MCF 10A (cell line): ENCODE measurements at regions not wholly inside any gene's neighbourhood (a gene's known extent, or its start where the extent isn't known, plus 50 kb on each side); places are given as distances from the start of the nearest gene placed in this dataset.

ENCODE experiments used
- BruUV-seq: library from RNA; stranded (reverse); fragments of 400-500 nt; replicated peaks from 2 replicates; lab custom pipeline; 2021; lab: Mats Ljungman, UMichigan
- CTCF ChIA-PET: fragments of 300-600 bp; sonication (Branson Sonifier 250); formaldehyde crosslinking; extraction: SDS; loops from one replicate; lab custom pipeline; 2021; ENCODE audit warnings: antibody characterized with exemption, inconsistent platforms; lab: Yijun Ruan, JAX
- POLR2A ChIA-PET: fragments of 300-600, 350-650 bp; sonication (Branson Sonifier 250); formaldehyde crosslinking; extraction: SDS; loops from one replicate; lab custom pipeline; 2020; ENCODE audit warnings: antibody characterized with exemption, inconsistent platforms; lab: Yijun Ruan, JAX
- DNase-seq: peaks from one replicate; pipeline ENCODE4 v3.0.0-alpha.2; 2018; ENCODE audit not compliant: unreplicated experiment
- H3K27ac Mint-ChIP-seq: one replicate; pipeline ENCODE4 v1.8.0; 2022; ENCODE audit warnings: mild to moderate bottlenecking, low read depth, mixed read lengths; ENCODE audit not compliant: unreplicated experiment
- H3K27me3 Mint-ChIP-seq: one replicate; pipeline ENCODE4 v1.8.0; 2022; ENCODE audit warnings: mixed read lengths; ENCODE audit not compliant: insufficient read depth, unreplicated experiment
- H3K36me3 Mint-ChIP-seq: one replicate; pipeline ENCODE4 v1.8.0; 2022; ENCODE audit warnings: mild to moderate bottlenecking, moderate library complexity, mixed read lengths; ENCODE audit not compliant: insufficient read depth, unreplicated experiment
- H3K4me1 Mint-ChIP-seq: one replicate; pipeline ENCODE4 v1.8.0; 2022; ENCODE audit warnings: mixed read lengths; ENCODE audit not compliant: insufficient read depth, unreplicated experiment
- H3K4me3 Mint-ChIP-seq: one replicate; pipeline ENCODE4 v1.8.0; 2022; ENCODE audit warnings: mild to moderate bottlenecking, moderate library complexity, mixed read lengths; ENCODE audit not compliant: unreplicated experiment
- H3K9me3 Mint-ChIP-seq: one replicate; pipeline ENCODE4 v1.8.0; 2022; ENCODE audit warnings: mixed read lengths; ENCODE audit not compliant: unreplicated experiment
- intact Hi-C: fragments of 100-400 bp; cut with micrococcal nuclease; formaldehyde crosslinking; loops from 2 replicates; pipeline ENCODE4 v1.14.1; 2022
- TF ChIP-seq, protein P1 (sequence below): fragments of 200-600 bp; IDR thresholded peaks from one replicate; pipeline ENCODE4 v1.8.0; 2022; ENCODE audit warnings: antibody characterized with exemption, mild to moderate bottlenecking; ENCODE audit not compliant: unreplicated experiment

DNA sequence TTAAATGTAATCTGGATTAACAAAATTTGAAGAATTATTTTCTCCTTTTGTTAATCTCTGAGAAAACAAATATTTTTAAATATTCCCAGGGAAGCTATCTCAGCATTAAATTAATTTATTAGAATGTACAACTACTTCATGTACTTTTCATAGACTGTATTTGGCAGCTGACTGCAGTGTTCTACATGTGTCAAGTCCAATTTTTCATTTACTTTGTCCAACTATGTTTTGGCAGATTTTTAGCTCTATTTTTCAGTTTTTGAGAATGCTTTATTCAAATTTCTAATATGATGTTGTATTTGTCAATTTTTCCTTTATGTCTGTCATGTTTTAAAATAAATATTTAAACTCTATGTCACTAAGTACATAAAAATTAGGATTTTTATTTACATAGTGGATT lies 925.1 kb downstream of the OTOL1 start:
- DNase-seq, result no peak
- Mint-ChIP-seq H3K36me3 (no peaks in the 10 kb centered on the region), H3K4me1 (no peaks in the 10 kb centered on the region), H3K27ac (no peak overlapping the region), H3K27me3 (no peaks in the 10 kb centered on the region), H3K9me3 (no peaks in the 10 kb centered on the region), H3K4me3 (no peak overlapping the region)
- TF ChIP-seq, protein P1, sequence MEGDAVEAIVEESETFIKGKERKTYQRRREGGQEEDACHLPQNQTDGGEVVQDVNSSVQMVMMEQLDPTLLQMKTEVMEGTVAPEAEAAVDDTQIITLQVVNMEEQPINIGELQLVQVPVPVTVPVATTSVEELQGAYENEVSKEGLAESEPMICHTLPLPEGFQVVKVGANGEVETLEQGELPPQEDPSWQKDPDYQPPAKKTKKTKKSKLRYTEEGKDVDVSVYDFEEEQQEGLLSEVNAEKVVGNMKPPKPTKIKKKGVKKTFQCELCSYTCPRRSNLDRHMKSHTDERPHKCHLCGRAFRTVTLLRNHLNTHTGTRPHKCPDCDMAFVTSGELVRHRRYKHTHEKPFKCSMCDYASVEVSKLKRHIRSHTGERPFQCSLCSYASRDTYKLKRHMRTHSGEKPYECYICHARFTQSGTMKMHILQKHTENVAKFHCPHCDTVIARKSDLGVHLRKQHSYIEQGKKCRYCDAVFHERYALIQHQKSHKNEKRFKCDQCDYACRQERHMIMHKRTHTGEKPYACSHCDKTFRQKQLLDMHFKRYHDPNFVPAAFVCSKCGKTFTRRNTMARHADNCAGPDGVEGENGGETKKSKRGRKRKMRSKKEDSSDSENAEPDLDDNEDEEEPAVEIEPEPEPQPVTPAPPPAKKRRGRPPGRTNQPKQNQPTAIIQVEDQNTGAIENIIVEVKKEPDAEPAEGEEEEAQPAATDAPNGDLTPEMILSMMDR, result no peak
- intact Hi-C loops, result no loop called here
- ChIA-PET CTCF (no interaction called here), POLR2A (no interaction called here)
- no TSS peak for BruUV-seq

DNA sequence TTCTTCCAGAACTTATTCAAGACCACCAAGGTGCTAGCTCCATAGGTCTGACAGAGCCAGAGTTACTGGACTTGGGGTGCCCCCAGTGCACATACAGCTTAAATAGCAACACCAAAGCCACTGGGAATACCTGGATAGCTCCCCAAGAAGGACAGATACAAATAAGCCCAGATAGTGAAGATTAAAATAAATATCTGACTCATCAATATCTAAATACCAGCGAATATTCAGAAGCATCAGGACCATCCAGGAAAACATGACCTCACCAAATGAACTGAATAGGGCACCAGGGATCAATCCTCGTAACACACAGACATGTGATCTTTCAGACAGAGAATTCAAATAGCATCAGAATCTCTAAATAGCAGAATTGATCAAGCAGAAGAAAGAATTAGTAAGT lies 931.6 kb downstream of the OTOL1 start:
- TF ChIP-seq, protein P1, result no peak
- Mint-ChIP-seq H3K27me3 (no peaks in the 10 kb centered on the region), H3K9me3 (peaks cover 13% of the 10 kb centered on the region), H3K4me3 (no peak overlapping the region), H3K27ac (no peak overlapping the region), H3K4me1 (no peaks in the 10 kb centered on the region), H3K36me3 (no peaks in the 10 kb centered on the region)
- DNase-seq, result no peak
- CTCF ChIA-PET, result interaction anchor here (1.0 kb wide), 1 partner anchor 10 kb away, joined by 4 read pairs; no protein-coding TSS in a partner anchor
- intact Hi-C loops, result no loop called here
- POLR2A ChIA-PET, result no interaction called here
- no TSS peak for BruUV-seq

DNA sequence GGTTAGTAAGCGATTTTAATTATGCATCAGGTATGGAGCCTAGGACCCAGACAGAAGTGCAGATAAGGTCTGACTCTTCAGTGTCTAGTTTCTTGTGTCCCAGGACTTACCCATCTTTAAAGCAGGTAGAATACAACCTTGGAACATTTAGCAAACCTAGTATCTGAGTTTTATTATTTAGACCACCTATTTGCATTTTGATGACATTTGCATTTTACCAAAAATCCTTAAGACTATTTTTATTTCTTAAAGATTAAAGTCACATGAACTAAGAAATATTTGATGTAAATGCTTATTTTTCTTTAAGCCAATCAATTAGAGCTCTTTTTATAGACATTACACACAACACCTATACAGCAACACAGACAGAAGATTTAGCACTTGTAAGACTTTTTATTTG lies 939.1 kb downstream of the OTOL1 start:
- H3K27me3 Mint-ChIP-seq, result no peaks in the 10 kb centered on the region
- TF ChIP-seq, protein P1, result no peak
- ChIA-PET POLR2A (no interaction called here), CTCF (no interaction called here)
- intact Hi-C loops, result no loop called here
- no TSS peak for BruUV-seq
- no peak for DNase-seq
- no peaks in the 10 kb centered on the region for H3K36me3 Mint-ChIP-seq
- peaks cover 9% of the 10 kb centered on the region for H3K4me1 Mint-ChIP-seq
- no peak overlapping the region for H3K27ac Mint-ChIP-seq
- H3K9me3 Mint-ChIP-seq, result peaks cover 24% of the 10 kb centered on the region
- H3K4me3 Mint-ChIP-seq, result no peak overlapping the region

DNA sequence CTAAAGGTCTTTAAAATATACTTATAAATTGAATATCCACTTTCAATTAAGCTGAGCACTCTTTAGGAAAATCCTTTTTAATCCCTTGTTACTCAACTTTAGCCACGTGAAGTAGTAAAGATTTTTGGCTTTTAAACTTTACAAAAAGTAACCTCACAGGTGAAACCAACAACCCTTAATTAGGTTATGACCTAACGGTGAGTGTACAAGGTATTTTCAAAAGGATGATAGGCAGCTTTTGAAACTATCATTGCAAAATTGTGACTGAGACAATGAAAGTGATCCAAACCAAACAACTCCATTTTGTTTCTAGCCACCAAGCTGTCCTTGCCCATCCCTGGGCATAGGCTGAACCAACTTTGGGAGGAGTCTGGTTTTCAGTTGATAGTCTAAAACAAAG lies 940.2 kb downstream of the OTOL1 start:
- POLR2A ChIA-PET, result no interaction called here
- CTCF ChIA-PET, result no interaction called here
- Mint-ChIP-seq H3K4me1 (peaks cover 15% of the 10 kb centered on the region), H3K36me3 (no peaks in the 10 kb centered on the region), H3K4me3 (no peak overlapping the region), H3K27me3 (no peaks in the 10 kb centered on the region), H3K27ac (no peak overlapping the region), H3K9me3 (peaks cover 18% of the 10 kb centered on the region)
- intact Hi-C loops, result no loop called here
- DNase-seq, result no peak
- TF ChIP-seq, protein P1, result no peak
- no TSS peak for BruUV-seq
